H9 (cell line): ENCODE measurements at regions not wholly inside any gene's neighbourhood (a gene's known extent, or its start where the extent isn't known, plus 50 kb on each side); places are given as distances from the start of the nearest gene placed in this dataset.

ENCODE experiments used
- DNase-seq: peaks from one replicate; pipeline ENCODE4 v3.0.0-alpha.2; 2017
- H2AFZ ChIP-seq: one replicate; pipeline ENCODE4 v1.6.1; 2013; ENCODE audit warnings: mild to moderate bottlenecking, low read length, control low read depth, moderate library complexity
- H2AK5ac ChIP-seq: 2 replicates; pipeline ENCODE4 v1.6.1; 2013; ENCODE audit warnings: low read length, control low read depth, mixed read lengths; ENCODE audit not compliant: insufficient read length
- H2BK120ac ChIP-seq: one replicate; pipeline ENCODE4 v1.6.1; 2013; ENCODE audit warnings: low read depth, mild to moderate bottlenecking, low read length, control low read depth, inconsistent platforms; ENCODE audit not compliant: poor library complexity, severe bottlenecking
- H2BK12ac ChIP-seq: 2 replicates; pipeline ENCODE4 v1.6.1; 2013; ENCODE audit warnings: low read length, control low read depth, mixed read lengths, low read depth; ENCODE audit not compliant: insufficient read length
- H2BK15ac ChIP-seq: 2 replicates; pipeline ENCODE4 v1.6.1; 2013; ENCODE audit warnings: low read depth, low read length, control low read depth
- H2BK20ac ChIP-seq: one replicate; pipeline ENCODE4 v1.6.1; 2013; ENCODE audit warnings: low read depth, mild to moderate bottlenecking, low read length, control low read depth, inconsistent platforms; ENCODE audit not compliant: poor library complexity, severe bottlenecking
- H2BK5ac ChIP-seq: 2 replicates; pipeline ENCODE4 v1.6.1; 2013; ENCODE audit warnings: low read length, control low read depth, mixed read lengths; ENCODE audit not compliant: insufficient read length
- H3K14ac ChIP-seq: 2 replicates; pipeline ENCODE4 v1.6.1; 2013; ENCODE audit warnings: low read length, control low read depth; ENCODE audit not compliant: insufficient read depth
- H3K18ac ChIP-seq: 2 replicates; pipeline ENCODE4 v1.6.1; 2013; ENCODE audit warnings: low read depth, mild to moderate bottlenecking, mixed read lengths, low read length, control low read depth; ENCODE audit not compliant: insufficient read length
- H3K23ac ChIP-seq: 2 replicates; pipeline ENCODE4 v1.6.1; 2013; ENCODE audit warnings: low read length, control low read depth, mixed read lengths, low read depth; ENCODE audit not compliant: insufficient read length
- H3K23me2 ChIP-seq: 2 replicates; pipeline ENCODE4 v1.6.1; 2013; ENCODE audit warnings: low read depth, mild to moderate bottlenecking, mixed read lengths, low read length, control low read depth; ENCODE audit not compliant: insufficient read length, poor library complexity, severe bottlenecking
- H3K27ac ChIP-seq: 2 replicates; pipeline ENCODE4 v1.5.1; 2013; ENCODE audit warnings: low read length, control low read depth, mixed read lengths, low read depth; ENCODE audit not compliant: insufficient read length
- H3K27me3 ChIP-seq: 2 replicates; pipeline ENCODE4 v1.6.1; 2013; ENCODE audit warnings: low read length, control low read depth, inconsistent platforms; ENCODE audit not compliant: insufficient read depth
- H3K4ac ChIP-seq: 2 replicates; pipeline ENCODE4 v1.6.1; 2013; ENCODE audit warnings: low read depth, mild to moderate bottlenecking, control low read depth, inconsistent platforms, low read length, moderate library complexity
- H3K4me1 ChIP-seq: 2 replicates; pipeline ENCODE4 v1.6.1; 2013; ENCODE audit warnings: low read length, control low read depth, inconsistent platforms; ENCODE audit not compliant: insufficient read depth
- H3K4me2 ChIP-seq: 2 replicates; pipeline ENCODE4 v1.6.1; 2013; ENCODE audit warnings: low read length, control low read depth, mixed read lengths; ENCODE audit not compliant: insufficient read length, insufficient read depth
- H3K56ac ChIP-seq: 2 replicates; pipeline ENCODE4 v1.6.1; 2013; ENCODE audit warnings: low read depth, mild to moderate bottlenecking, mixed read lengths, low read length, control low read depth; ENCODE audit not compliant: insufficient read length
- H3K79me1 ChIP-seq: 2 replicates; pipeline ENCODE4 v1.6.1; 2013; ENCODE audit warnings: low read depth, mild to moderate bottlenecking, moderate library complexity, low read length, control low read depth, inconsistent platforms; ENCODE audit not compliant: insufficient read depth, poor library complexity, severe bottlenecking
- H3K79me2 ChIP-seq: 2 replicates; pipeline ENCODE4 v1.6.1; 2013; ENCODE audit warnings: low read length, control low read depth, inconsistent platforms; ENCODE audit not compliant: insufficient read depth
- H3K9ac ChIP-seq: 2 replicates; pipeline ENCODE4 v1.6.1; 2013; ENCODE audit warnings: low read length, control low read depth, mixed read lengths; ENCODE audit not compliant: insufficient read length; ENCODE audit errors: extremely low read depth
- H3K9me3 ChIP-seq: one replicate; pipeline ENCODE4 v1.6.1; 2013; ENCODE audit warnings: low read depth, low read length, inconsistent platforms; ENCODE audit not compliant: control insufficient read depth
- H3T11ph ChIP-seq: one replicate; pipeline ENCODE4 v1.6.1; 2013; ENCODE audit warnings: mild to moderate bottlenecking, low read length, control low read depth, inconsistent platforms
- H4K20me1 ChIP-seq: one replicate; pipeline ENCODE4 v1.6.1; 2013; ENCODE audit not compliant: control insufficient read depth, insufficient read length, insufficient read depth
- H4K5ac ChIP-seq: 2 replicates; pipeline ENCODE4 v1.6.1; 2013; ENCODE audit warnings: low read depth, mild to moderate bottlenecking, mixed read lengths, low read length, control low read depth; ENCODE audit not compliant: insufficient read length
- H4K8ac ChIP-seq: replicated peaks from 2 replicates; pipeline ENCODE4 v1.6.1; 2013; ENCODE audit warnings: low read length, control low read depth, mixed read lengths, low read depth; ENCODE audit not compliant: insufficient read length
- H4K91ac ChIP-seq: 2 replicates; pipeline ENCODE4 v1.6.1; 2013; ENCODE audit warnings: low read depth, mild to moderate bottlenecking, moderate library complexity, mixed read lengths, low read length, control low read depth; ENCODE audit not compliant: insufficient read length
- H3K27ac Mint-ChIP-seq, 3 experiments: 2 replicates in 2 of 3; 3 replicates in 1 of 3; pipeline ENCODE4 v1.8.0; 2020 to 2021; ENCODE audit warnings: mixed read lengths in 3 of 3, mild to moderate bottlenecking in 1 of 3, moderate library complexity in 1 of 3
- H3K27me3 Mint-ChIP-seq: 2 replicates; pipeline ENCODE4 v1.8.0; 2021; ENCODE audit warnings: low read depth, mild to moderate bottlenecking, moderate library complexity, mixed read lengths
- H3K36me3 Mint-ChIP-seq, 3 experiments: 2 replicates in 2 of 3; 3 replicates in 1 of 3; pipeline ENCODE4 v1.8.0; 2020 to 2021; ENCODE audit warnings: low read depth in 3 of 3, mixed read lengths in 3 of 3; ENCODE audit not compliant: insufficient read depth in 1 of 3
- H3K4me1 Mint-ChIP-seq, 2 experiments: 2 replicates each; pipeline ENCODE4 v1.8.0; 2020; ENCODE audit warnings: mixed read lengths in 2 of 2
- H3K4me3 Mint-ChIP-seq, 2 experiments: 2 replicates in 1 of 2; 3 replicates in 1 of 2; pipeline ENCODE4 v1.8.0; 2020 to 2021; ENCODE audit warnings: mild to moderate bottlenecking in 2 of 2, mixed read lengths in 2 of 2, moderate library complexity in 1 of 2
- H3K9me3 Mint-ChIP-seq, 2 experiments: 2 replicates in 1 of 2; 3 replicates in 1 of 2; pipeline ENCODE4 v1.8.0; 2020; ENCODE audit warnings: mild to moderate bottlenecking in 2 of 2, mixed read lengths in 2 of 2, moderate library complexity in 1 of 2
- WGBS: extraction: QIAGEN DNeasy Blood & Tissue Kit; methylation state at CpG from one replicate; pipeline ENCODE4 v1.1.7; 2013; ENCODE audit warnings: missing lambda C conversion rate, low lambda C conversion rate, mixed read lengths; ENCODE audit not compliant: insufficient read length; ENCODE audit errors: extremely low coverage; 5-methylcytosine and 5-hydroxymethylcytosine counted together
- TF ChIP-seq, protein P1 (sequence below): fragments of 200-600 bp; sonication (generic); conservative IDR thresholded peaks from 3 replicates; pipeline ENCODE4 v1.8.0; 2021; ENCODE audit warnings: antibody characterized with exemption, mild to moderate bottlenecking

DNA sequence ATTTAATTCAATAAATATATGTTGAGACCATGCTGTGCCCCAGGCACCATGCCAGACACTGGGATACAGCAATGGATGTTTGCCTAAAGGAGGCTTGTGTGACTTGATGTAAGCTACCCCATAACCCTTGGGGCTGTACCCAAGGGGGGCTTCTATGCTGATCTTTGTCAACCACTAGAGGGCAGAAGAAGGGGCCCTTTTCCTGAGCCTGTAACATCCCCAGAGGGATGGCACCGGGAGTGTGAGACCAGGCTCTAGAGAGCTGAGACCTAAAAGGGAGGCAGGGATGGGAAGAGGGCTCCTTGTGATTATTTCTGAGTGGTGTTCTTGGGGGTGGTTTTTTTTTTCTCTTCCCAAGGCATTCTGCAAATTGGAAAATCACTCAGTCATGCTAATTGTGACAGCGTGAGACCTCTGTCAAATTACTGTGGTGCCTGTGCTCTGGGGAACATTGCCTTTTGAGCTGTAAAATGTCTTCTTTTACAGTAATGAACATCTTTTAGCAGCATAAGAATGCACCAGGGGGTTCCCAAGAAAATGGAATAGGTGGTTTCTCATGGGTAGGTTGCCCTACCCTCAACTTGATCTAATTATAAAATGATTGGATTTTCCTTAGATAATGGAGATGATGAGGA, 138.7 kb upstream of the SLC24A3 start:
- Mint-ChIP-seq H3K4me3 (no peak overlapping the region), H3K36me3 (peaks cover 0 to 1% (median 0%) of the 10 kb centered on the region in 3 experiments; a peak in 2 of 7 replicates), H3K27ac (no peak overlapping the region), H3K27me3 (no peaks in the 10 kb centered on the region; the same call in 1 of the 2 replicates), H3K9me3 (peaks cover 5% of the 10 kb centered on the region in 2 experiments; a peak in 4 of 5 replicates), H3K4me1 (peaks cover 18 to 26% of the 10 kb centered on the region in 2 experiments)
- H2BK120ac ChIP-seq = no peak overlapping the region
- H2BK5ac ChIP-seq = no peak overlapping the region
- no peak overlapping the region for H4K91ac ChIP-seq
- H2BK20ac ChIP-seq = no peak overlapping the region
- H3T11ph ChIP-seq = no peak overlapping the region
- no peak overlapping the region for H3K9ac ChIP-seq
- H3K4me2 ChIP-seq = no peak overlapping the region
- no peaks in the 10 kb centered on the region for H3K79me1 ChIP-seq
- H2BK15ac ChIP-seq = no peak overlapping the region
- no peak overlapping the region for H3K23ac ChIP-seq
- H3K27me3 ChIP-seq = no peaks in the 10 kb centered on the region
- H3K4me1 ChIP-seq = no peaks in the 10 kb centered on the region; the same call in 1 of the 2 replicates
- no peak overlapping the region for H3K27ac ChIP-seq
- no peak overlapping the region for H4K8ac ChIP-seq
- no peaks in the 10 kb centered on the region for H3K23me2 ChIP-seq
- no CpG with 5 or more reads among the region's 2 CpGs for WGBS
- H2BK12ac ChIP-seq = no peak overlapping the region
- H3K18ac ChIP-seq = no peak overlapping the region
- no peaks in the 10 kb centered on the region for H3K79me2 ChIP-seq
- H4K20me1 ChIP-seq = no peaks in the 10 kb centered on the region
- DNase-seq = peak; percentile 65
- no peak overlapping the region for H4K5ac ChIP-seq
- no peaks in the 10 kb centered on the region for H3K9me3 ChIP-seq
- no peak overlapping the region for H2AFZ ChIP-seq
- TF ChIP-seq, protein P1, sequence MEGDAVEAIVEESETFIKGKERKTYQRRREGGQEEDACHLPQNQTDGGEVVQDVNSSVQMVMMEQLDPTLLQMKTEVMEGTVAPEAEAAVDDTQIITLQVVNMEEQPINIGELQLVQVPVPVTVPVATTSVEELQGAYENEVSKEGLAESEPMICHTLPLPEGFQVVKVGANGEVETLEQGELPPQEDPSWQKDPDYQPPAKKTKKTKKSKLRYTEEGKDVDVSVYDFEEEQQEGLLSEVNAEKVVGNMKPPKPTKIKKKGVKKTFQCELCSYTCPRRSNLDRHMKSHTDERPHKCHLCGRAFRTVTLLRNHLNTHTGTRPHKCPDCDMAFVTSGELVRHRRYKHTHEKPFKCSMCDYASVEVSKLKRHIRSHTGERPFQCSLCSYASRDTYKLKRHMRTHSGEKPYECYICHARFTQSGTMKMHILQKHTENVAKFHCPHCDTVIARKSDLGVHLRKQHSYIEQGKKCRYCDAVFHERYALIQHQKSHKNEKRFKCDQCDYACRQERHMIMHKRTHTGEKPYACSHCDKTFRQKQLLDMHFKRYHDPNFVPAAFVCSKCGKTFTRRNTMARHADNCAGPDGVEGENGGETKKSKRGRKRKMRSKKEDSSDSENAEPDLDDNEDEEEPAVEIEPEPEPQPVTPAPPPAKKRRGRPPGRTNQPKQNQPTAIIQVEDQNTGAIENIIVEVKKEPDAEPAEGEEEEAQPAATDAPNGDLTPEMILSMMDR = peak; percentile 86
- H3K14ac ChIP-seq = no peak overlapping the region
- no peak overlapping the region for H3K4ac ChIP-seq
- no peak overlapping the region for H2AK5ac ChIP-seq
- H3K56ac ChIP-seq = no peak overlapping the region
